ENCODE measurements at regions not wholly inside any gene's neighbourhood (a gene's known extent, or its start where the extent isn't known, plus 50 kb on each side); places are given as distances from the start of the nearest gene placed in this dataset.

- TF ChIP-seq CTCF (IDR thresholded peaks at IDR 0.05) (no peak), POLR2A (IDR thresholded peaks at IDR 0.05) (no peak)
- H3K4me3 ChIP-seq (ENCODE audit: low read depth, poor library complexity, severe bottlenecking): no peak overlapping the region
- 76 to 87% methylated on average over 3 of the region's 3 CpGs for WGBS, 2 donors
- DNase-seq (ENCODE audit: low spot score in 2 of 2): no peak
- intact Hi-C loops (cut with DNase I; ENCODE audit: low total_unique reads): no loop called here
These were observed 74.0 kb upstream of the PITX1 start for GRCh38 chr5:135107986-135108385.

GRCh38 chr5:135106610-135107471 is 72.8 kb upstream of the PITX1 start:
- TF ChIP-seq CTCF (IDR thresholded peaks at IDR 0.05) (no peak), POLR2A (IDR thresholded peaks at IDR 0.05) (no peak)
- intact Hi-C loops (cut with DNase I; ENCODE audit: low total_unique reads): no loop called here
- H3K4me3 ChIP-seq (ENCODE audit: low read depth, poor library complexity, severe bottlenecking): no peak overlapping the region
- 58 to 70% methylated on average over 19 of the region's 19 CpGs for WGBS, 2 donors
- DNase-seq (ENCODE audit: low spot score in 2 of 2): no peak

- 76 to 78% methylated on average over 3 of the region's 3 CpGs for WGBS, 2 donors
- TF ChIP-seq POLR2A (IDR thresholded peaks at IDR 0.05) (no peak), CTCF (IDR thresholded peaks at IDR 0.05) (no peak)
- DNase-seq (ENCODE audit: low spot score in 2 of 2): no peak
- no peak overlapping the region for H3K4me3 ChIP-seq (ENCODE audit: low read depth, poor library complexity, severe bottlenecking)
- intact Hi-C loops (cut with DNase I; ENCODE audit: low total_unique reads): no loop called here
These were observed 72.1 kb upstream of the PITX1 start for GRCh38 chr5:135106136-135106535.

GRCh38 chr5:135105105-135105484 is 71.1 kb upstream of the PITX1 start:
- WGBS, 2 donors: 84 to 85% methylated on average over 3 of the region's 3 CpGs
- H3K4me3 ChIP-seq (ENCODE audit: low read depth, poor library complexity, severe bottlenecking): no peak overlapping the region
- intact Hi-C loops (cut with DNase I; ENCODE audit: low total_unique reads): no loop called here
- DNase-seq (ENCODE audit: low spot score in 2 of 2): peak in 1 of 2 donors; percentile 64
- TF ChIP-seq POLR2A (IDR thresholded peaks at IDR 0.05) (no peak), CTCF (IDR thresholded peaks at IDR 0.05) (no peak)

GRCh38 chr5:135103575-135103853 is 69.5 kb upstream of the PITX1 start:
- no peak overlapping the region for H3K4me3 ChIP-seq (ENCODE audit: low read depth, poor library complexity, severe bottlenecking)
- DNase-seq (ENCODE audit: low spot score in 2 of 2): no peak
- intact Hi-C loops (cut with DNase I; ENCODE audit: low total_unique reads): no loop called here
- 80 to 88% methylated on average over 7 of the region's 7 CpGs for WGBS, 2 donors
- TF ChIP-seq CTCF (IDR thresholded peaks at IDR 0.05) (no peak), POLR2A (IDR thresholded peaks at IDR 0.05) (no peak)

Data from lower leg skin (tissue), 4 donors.